ENCODE measurements at regions not wholly inside any gene's neighbourhood (a gene's known extent, or its start where the extent isn't known, plus 50 kb on each side); places are given as distances from the start of the nearest gene placed in this dataset.

DNA sequence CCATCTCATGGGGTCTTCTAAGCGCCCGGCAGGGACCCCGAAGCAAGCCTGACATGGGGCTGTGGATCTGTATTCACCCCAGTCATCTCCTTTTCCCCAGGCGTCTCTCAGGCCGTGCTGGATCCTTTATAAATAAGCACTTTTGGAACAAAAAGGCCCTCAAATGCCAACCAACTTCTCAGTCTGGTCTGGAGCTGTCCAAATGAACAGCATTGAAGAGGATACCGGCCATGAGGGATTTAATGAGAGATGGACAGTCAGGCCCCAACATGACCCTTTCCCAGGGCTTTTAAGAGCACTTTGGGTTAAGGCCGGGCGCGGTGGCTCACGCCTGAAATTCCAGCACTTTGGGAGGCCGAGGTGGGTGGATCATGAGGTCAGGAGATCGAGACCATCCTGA, 89.2 kb upstream of the SPATA12 start:
- no peak overlapping the region for H2AFZ ChIP-seq
- peaks cover 5% of the 10 kb centered on the region for H3K79me2 ChIP-seq
- H3K27ac ChIP-seq: no peak overlapping the region
- H3K9ac ChIP-seq: no peak overlapping the region
- H3K4me2 ChIP-seq (ENCODE audit: low read length): no peak overlapping the region
- no peaks in the 10 kb centered on the region for H3K4me1 ChIP-seq
- H3K36me3 ChIP-seq (ENCODE audit: control insufficient read depth, insufficient read depth, low read length): no peaks in the 10 kb centered on the region
- H3K4me3 ChIP-seq (ENCODE audit: low read depth, low read length): no peak overlapping the region
- H3K9me3 ChIP-seq (ENCODE audit: control insufficient read depth, low read length): no peaks in the 10 kb centered on the region
- TF ChIP-seq, protein P1, sequence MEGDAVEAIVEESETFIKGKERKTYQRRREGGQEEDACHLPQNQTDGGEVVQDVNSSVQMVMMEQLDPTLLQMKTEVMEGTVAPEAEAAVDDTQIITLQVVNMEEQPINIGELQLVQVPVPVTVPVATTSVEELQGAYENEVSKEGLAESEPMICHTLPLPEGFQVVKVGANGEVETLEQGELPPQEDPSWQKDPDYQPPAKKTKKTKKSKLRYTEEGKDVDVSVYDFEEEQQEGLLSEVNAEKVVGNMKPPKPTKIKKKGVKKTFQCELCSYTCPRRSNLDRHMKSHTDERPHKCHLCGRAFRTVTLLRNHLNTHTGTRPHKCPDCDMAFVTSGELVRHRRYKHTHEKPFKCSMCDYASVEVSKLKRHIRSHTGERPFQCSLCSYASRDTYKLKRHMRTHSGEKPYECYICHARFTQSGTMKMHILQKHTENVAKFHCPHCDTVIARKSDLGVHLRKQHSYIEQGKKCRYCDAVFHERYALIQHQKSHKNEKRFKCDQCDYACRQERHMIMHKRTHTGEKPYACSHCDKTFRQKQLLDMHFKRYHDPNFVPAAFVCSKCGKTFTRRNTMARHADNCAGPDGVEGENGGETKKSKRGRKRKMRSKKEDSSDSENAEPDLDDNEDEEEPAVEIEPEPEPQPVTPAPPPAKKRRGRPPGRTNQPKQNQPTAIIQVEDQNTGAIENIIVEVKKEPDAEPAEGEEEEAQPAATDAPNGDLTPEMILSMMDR (IDR thresholded peaks at IDR 0.05): no peak
- H3K27me3 ChIP-seq (ENCODE audit: control insufficient read depth, insufficient read depth, low read length): no peaks in the 10 kb centered on the region

DNA sequence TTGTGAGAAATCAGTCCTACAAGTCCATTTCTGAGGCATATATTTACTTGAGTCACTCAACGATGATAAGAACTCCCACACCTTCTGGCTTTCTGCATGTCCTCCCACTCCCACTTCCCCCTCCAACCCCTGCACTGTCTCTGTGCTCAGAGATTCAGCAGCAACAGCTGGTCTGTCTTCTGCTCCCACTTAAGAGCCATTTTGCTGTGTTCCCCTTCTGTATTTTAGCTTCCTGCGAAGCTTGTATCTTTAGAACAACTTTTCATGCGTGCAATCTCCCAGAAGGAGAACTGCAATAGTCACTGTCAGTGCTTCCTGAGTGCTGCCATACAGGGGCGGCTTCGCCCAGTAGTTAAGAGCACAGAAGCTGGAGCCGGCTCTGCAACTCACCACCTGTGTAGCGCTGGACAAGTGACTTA, 90.0 kb upstream of the SPATA12 start:
- H3K27ac ChIP-seq: no peak overlapping the region
- no peak overlapping the region for H3K9ac ChIP-seq
- H2AFZ ChIP-seq: no peak overlapping the region
- no peaks in the 10 kb centered on the region for H3K27me3 ChIP-seq (ENCODE audit: control insufficient read depth, insufficient read depth, low read length)
- H3K36me3 ChIP-seq (ENCODE audit: control insufficient read depth, insufficient read depth, low read length): no peaks in the 10 kb centered on the region
- H3K4me3 ChIP-seq (ENCODE audit: low read depth, low read length): no peak overlapping the region
- no peaks in the 10 kb centered on the region for H3K4me1 ChIP-seq
- no peak overlapping the region for H3K4me2 ChIP-seq (ENCODE audit: low read length)
- H3K9me3 ChIP-seq (ENCODE audit: control insufficient read depth, low read length): no peaks in the 10 kb centered on the region
- TF ChIP-seq, protein P1 (IDR thresholded peaks at IDR 0.05): no peak
- peaks cover 2% of the 10 kb centered on the region for H3K79me2 ChIP-seq

DNA sequence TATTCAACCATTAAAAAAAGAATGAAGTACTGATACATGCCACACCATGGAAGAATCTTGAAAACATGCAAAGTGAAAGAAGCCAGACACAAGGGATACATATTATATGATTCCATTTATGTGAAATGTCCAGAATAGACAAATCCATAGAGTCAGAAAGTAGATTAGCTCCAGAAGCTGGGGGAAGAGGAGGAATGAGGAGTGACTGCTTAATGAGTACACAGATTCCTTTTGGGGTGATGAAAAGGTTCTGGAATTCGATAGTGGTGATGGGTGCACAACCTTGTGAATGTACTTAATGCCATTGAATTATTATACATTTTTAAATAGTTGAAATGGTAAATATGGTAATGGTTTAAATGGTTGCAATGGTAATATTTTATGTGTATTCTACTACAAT, 90.6 kb upstream of the SPATA12 start:
- Histone ChIP-seq H3K79me2 (peaks cover 2% of the 10 kb centered on the region), H2AFZ (no peak overlapping the region), H3K27me3 (ENCODE audit: control insufficient read depth, insufficient read depth, low read length) (no peaks in the 10 kb centered on the region), H3K4me3 (ENCODE audit: low read depth, low read length) (no peak overlapping the region), H3K9ac (no peak overlapping the region), H3K4me1 (no peaks in the 10 kb centered on the region), H3K36me3 (ENCODE audit: control insufficient read depth, insufficient read depth, low read length) (no peaks in the 10 kb centered on the region), H3K4me2 (ENCODE audit: low read length) (no peak overlapping the region), H3K9me3 (ENCODE audit: control insufficient read depth, low read length) (no peaks in the 10 kb centered on the region), H3K27ac (no peak overlapping the region)
- TF ChIP-seq, protein P1 (IDR thresholded peaks at IDR 0.05): no peak

DNA sequence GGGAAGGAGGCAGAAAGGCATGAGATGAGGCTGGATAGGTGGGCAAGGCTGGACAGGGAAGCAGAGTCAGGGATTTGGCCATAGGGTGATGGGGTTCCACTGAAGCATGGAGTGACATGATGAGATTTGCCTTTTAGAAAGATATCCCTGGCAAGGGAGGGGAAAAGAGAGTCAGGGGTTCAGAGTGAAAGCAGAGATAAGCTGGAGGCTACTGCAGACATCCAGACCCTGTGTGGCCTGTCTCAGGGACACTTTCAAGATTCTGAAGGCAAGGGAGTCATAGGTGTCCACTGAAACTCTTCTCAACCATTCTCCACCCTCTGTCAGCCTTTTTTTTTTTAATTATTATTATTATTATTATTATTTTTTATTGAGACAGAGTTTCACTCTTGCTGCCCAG, 94.0 kb upstream of the SPATA12 start:
- H3K36me3 ChIP-seq (ENCODE audit: control insufficient read depth, insufficient read depth, low read length): no peaks in the 10 kb centered on the region
- no peaks in the 10 kb centered on the region for H3K27me3 ChIP-seq (ENCODE audit: control insufficient read depth, insufficient read depth, low read length)
- H3K4me1 ChIP-seq: peaks cover 4% of the 10 kb centered on the region
- no peak overlapping the region for H2AFZ ChIP-seq
- H3K4me2 ChIP-seq (ENCODE audit: low read length): no peak overlapping the region
- no peaks in the 10 kb centered on the region for H3K9me3 ChIP-seq (ENCODE audit: control insufficient read depth, low read length)
- H3K9ac ChIP-seq: no peak overlapping the region
- no peak overlapping the region for H3K27ac ChIP-seq
- peaks cover 2% of the 10 kb centered on the region for H3K79me2 ChIP-seq
- H3K4me3 ChIP-seq (ENCODE audit: low read depth, low read length): no peak overlapping the region
- TF ChIP-seq, protein P1 (IDR thresholded peaks at IDR 0.05): no peak

DNA sequence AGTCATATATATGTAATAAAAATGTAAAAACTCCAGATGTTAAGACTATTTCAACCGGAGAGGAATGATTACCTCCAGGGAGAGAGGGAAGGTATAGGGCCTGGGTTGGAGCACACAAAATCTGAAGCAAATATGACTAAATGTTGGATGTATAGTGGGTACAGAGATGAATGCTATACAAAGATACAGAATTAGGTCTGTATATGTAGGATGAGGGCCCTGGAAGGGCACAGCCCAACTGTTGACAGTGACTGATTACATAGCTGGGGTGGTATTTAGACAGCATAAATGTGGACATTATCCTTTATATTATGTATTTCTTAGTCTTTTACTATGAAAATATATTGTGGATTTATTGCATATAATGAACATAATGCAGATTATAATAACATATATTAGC, 94.4 kb upstream of the SPATA12 start:
- no peaks in the 10 kb centered on the region for H3K27me3 ChIP-seq (ENCODE audit: control insufficient read depth, insufficient read depth, low read length)
- H3K4me1 ChIP-seq: peaks cover 4% of the 10 kb centered on the region
- no peak overlapping the region for H2AFZ ChIP-seq
- no peak overlapping the region for H3K9ac ChIP-seq
- TF ChIP-seq, protein P1 (IDR thresholded peaks at IDR 0.05): no peak
- H3K4me2 ChIP-seq (ENCODE audit: low read length): no peak overlapping the region
- H3K4me3 ChIP-seq (ENCODE audit: low read depth, low read length): no peak overlapping the region
- no peaks in the 10 kb centered on the region for H3K9me3 ChIP-seq (ENCODE audit: control insufficient read depth, low read length)
- H3K27ac ChIP-seq: no peak overlapping the region
- H3K79me2 ChIP-seq: peaks cover 2% of the 10 kb centered on the region
- no peaks in the 10 kb centered on the region for H3K36me3 ChIP-seq (ENCODE audit: control insufficient read depth, insufficient read depth, low read length)

Data from parathyroid adenoma (tissue), 2 donors.